ENCODE measurements at regions not wholly inside any gene's neighbourhood (a gene's known extent, or its start where the extent isn't known, plus 50 kb on each side); places are given as distances from the start of the nearest gene placed in this dataset.
A peak's percentile ranks its signal among the peaks of the same experiment; 100 is the strongest.

GRCh38 chr3:18237251-18238005 is 187.7 kb downstream of the SATB1 start:
- Histone ChIP-seq H3K27ac (ENCODE audit: low read length) (no peak overlapping the region), H3K9me3 (replicated peaks; ENCODE audit: control insufficient read depth, low read depth, low read length) (no peaks in the 10 kb centered on the region), H3K4me3 (ENCODE audit: low read length) (no peak overlapping the region), H3K27me3 (ENCODE audit: control insufficient read depth, insufficient read depth, low read length) (no peaks in the 10 kb centered on the region), H3K36me3 (ENCODE audit: control insufficient read depth, insufficient read depth, low read length) (no peaks in the 10 kb centered on the region), H3K4me1 (ENCODE audit: control insufficient read depth, insufficient read depth, low read length) (no peaks in the 10 kb centered on the region)
- 64% methylated on average over 3 of the region's 5 CpGs for WGBS (ENCODE audit: insufficient coverage)
- no peak for DNase-seq

GRCh38 chr3:18236726-18237125 is 188.4 kb downstream of the SATB1 start:
- Histone ChIP-seq H3K9me3 (replicated peaks; ENCODE audit: control insufficient read depth, low read depth, low read length) (no peaks in the 10 kb centered on the region), H3K27ac (ENCODE audit: low read length) (no peak overlapping the region), H3K36me3 (ENCODE audit: control insufficient read depth, insufficient read depth, low read length) (no peaks in the 10 kb centered on the region), H3K4me1 (ENCODE audit: control insufficient read depth, insufficient read depth, low read length) (no peaks in the 10 kb centered on the region), H3K27me3 (ENCODE audit: control insufficient read depth, insufficient read depth, low read length) (no peaks in the 10 kb centered on the region), H3K4me3 (ENCODE audit: low read length) (no peak overlapping the region)
- WGBS (ENCODE audit: insufficient coverage), result no CpG with 5 or more reads among the region's 2 CpGs
- no peak for DNase-seq

- no peaks in the 10 kb centered on the region for H3K27me3 ChIP-seq (ENCODE audit: control insufficient read depth, insufficient read depth, low read length)
- no peak for DNase-seq
- no peaks in the 10 kb centered on the region for H3K9me3 ChIP-seq (replicated peaks; ENCODE audit: control insufficient read depth, low read depth, low read length)
- H3K27ac ChIP-seq (ENCODE audit: low read length), result no peak overlapping the region
- WGBS (ENCODE audit: insufficient coverage), result 27% methylated on average over 2 of the region's 4 CpGs
- no peaks in the 10 kb centered on the region for H3K36me3 ChIP-seq (ENCODE audit: control insufficient read depth, insufficient read depth, low read length)
- no peak overlapping the region for H3K4me3 ChIP-seq (ENCODE audit: low read length)
- H3K4me1 ChIP-seq (ENCODE audit: control insufficient read depth, insufficient read depth, low read length), result no peaks in the 10 kb centered on the region
These were observed 190.3 kb downstream of the SATB1 start for GRCh38 chr3:18234717-18235335.

- no peaks in the 10 kb centered on the region for H3K36me3 ChIP-seq (ENCODE audit: control insufficient read depth, insufficient read depth, low read length)
- H3K9me3 ChIP-seq (replicated peaks; ENCODE audit: control insufficient read depth, low read depth, low read length), result no peaks in the 10 kb centered on the region
- no peak for DNase-seq
- WGBS (ENCODE audit: insufficient coverage), result 68% methylated on average over 5 of the region's 10 CpGs
- H3K4me1 ChIP-seq (ENCODE audit: control insufficient read depth, insufficient read depth, low read length), result no peaks in the 10 kb centered on the region
- H3K27ac ChIP-seq (ENCODE audit: low read length), result no peak overlapping the region
- no peak overlapping the region for H3K4me3 ChIP-seq (ENCODE audit: low read length)
- no peaks in the 10 kb centered on the region for H3K27me3 ChIP-seq (ENCODE audit: control insufficient read depth, insufficient read depth, low read length)
These were observed 191.0 kb downstream of the SATB1 start for GRCh38 chr3:18233987-18234716.

GRCh38 chr3:18232317-18232716 is 192.8 kb downstream of the SATB1 start:
- Histone ChIP-seq H3K27me3 (ENCODE audit: control insufficient read depth, insufficient read depth, low read length) (no peaks in the 10 kb centered on the region), H3K4me3 (ENCODE audit: low read length) (no peak overlapping the region), H3K4me1 (ENCODE audit: control insufficient read depth, insufficient read depth, low read length) (no peaks in the 10 kb centered on the region), H3K27ac (ENCODE audit: low read length) (no peak overlapping the region), H3K9me3 (replicated peaks; ENCODE audit: control insufficient read depth, low read depth, low read length) (no peaks in the 10 kb centered on the region), H3K36me3 (ENCODE audit: control insufficient read depth, insufficient read depth, low read length) (no peaks in the 10 kb centered on the region)
- no CpG with 5 or more reads among the region's 3 CpGs for WGBS (ENCODE audit: insufficient coverage)
- no peak for DNase-seq

GRCh38 chr3:18228060-18228459 is 197.1 kb downstream of the SATB1 start:
- no peaks in the 10 kb centered on the region for H3K4me1 ChIP-seq (ENCODE audit: control insufficient read depth, insufficient read depth, low read length)
- H3K36me3 ChIP-seq (ENCODE audit: control insufficient read depth, insufficient read depth, low read length), result no peaks in the 10 kb centered on the region
- no peak overlapping the region for H3K27ac ChIP-seq (ENCODE audit: low read length)
- WGBS (ENCODE audit: insufficient coverage), result 67% methylated on average over 1 of the region's 1 CpG
- no peaks in the 10 kb centered on the region for H3K9me3 ChIP-seq (replicated peaks; ENCODE audit: control insufficient read depth, low read depth, low read length)
- no peak overlapping the region for H3K4me3 ChIP-seq (ENCODE audit: low read length)
- no peak for DNase-seq
- no peaks in the 10 kb centered on the region for H3K27me3 ChIP-seq (ENCODE audit: control insufficient read depth, insufficient read depth, low read length)

- Histone ChIP-seq H3K9me3 (replicated peaks; ENCODE audit: control insufficient read depth, low read depth, low read length) (no peaks in the 10 kb centered on the region), H3K36me3 (ENCODE audit: control insufficient read depth, insufficient read depth, low read length) (no peaks in the 10 kb centered on the region), H3K27me3 (ENCODE audit: control insufficient read depth, insufficient read depth, low read length) (no peaks in the 10 kb centered on the region), H3K4me1 (ENCODE audit: control insufficient read depth, insufficient read depth, low read length) (peaks cover 2% of the 10 kb centered on the region), H3K4me3 (ENCODE audit: low read length) (no peak overlapping the region), H3K27ac (ENCODE audit: low read length) (no peak overlapping the region)
- DNase-seq, result no peak
- WGBS (ENCODE audit: insufficient coverage), result no CpG with 5 or more reads among the region's 3 CpGs
These were observed 199.4 kb downstream of the SATB1 start for GRCh38 chr3:18225709-18226108.

GRCh38 chr3:18224426-18224825 is 200.7 kb downstream of the SATB1 start:
- no peak for DNase-seq
- Histone ChIP-seq H3K36me3 (ENCODE audit: control insufficient read depth, insufficient read depth, low read length) (no peaks in the 10 kb centered on the region), H3K4me3 (ENCODE audit: low read length) (no peak overlapping the region), H3K27me3 (ENCODE audit: control insufficient read depth, insufficient read depth, low read length) (no peaks in the 10 kb centered on the region), H3K4me1 (ENCODE audit: control insufficient read depth, insufficient read depth, low read length) (peaks cover 2% of the 10 kb centered on the region), H3K9me3 (replicated peaks; ENCODE audit: control insufficient read depth, low read depth, low read length) (no peaks in the 10 kb centered on the region), H3K27ac (ENCODE audit: low read length) (no peak overlapping the region)
- WGBS (ENCODE audit: insufficient coverage), result 63% methylated on average over 2 of the region's 2 CpGs

- H3K36me3 ChIP-seq (ENCODE audit: control insufficient read depth, insufficient read depth, low read length), result no peaks in the 10 kb centered on the region
- no peaks in the 10 kb centered on the region for H3K9me3 ChIP-seq (replicated peaks; ENCODE audit: control insufficient read depth, low read depth, low read length)
- H3K27me3 ChIP-seq (ENCODE audit: control insufficient read depth, insufficient read depth, low read length), result no peaks in the 10 kb centered on the region
- H3K27ac ChIP-seq (ENCODE audit: low read length), result no peak overlapping the region
- DNase-seq, result no peak
- H3K4me3 ChIP-seq (ENCODE audit: low read length), result no peak overlapping the region
- peaks cover 2% of the 10 kb centered on the region for H3K4me1 ChIP-seq (ENCODE audit: control insufficient read depth, insufficient read depth, low read length)
- no CpG with 5 or more reads among the region's 6 CpGs for WGBS (ENCODE audit: insufficient coverage)
These were observed 201.2 kb downstream of the SATB1 start for GRCh38 chr3:18223974-18224373.

- H3K36me3 ChIP-seq (ENCODE audit: control insufficient read depth, insufficient read depth, low read length), result no peaks in the 10 kb centered on the region
- peaks cover 2% of the 10 kb centered on the region for H3K4me1 ChIP-seq (ENCODE audit: control insufficient read depth, insufficient read depth, low read length)
- H3K4me3 ChIP-seq (ENCODE audit: low read length), result no peak overlapping the region
- no peaks in the 10 kb centered on the region for H3K27me3 ChIP-seq (ENCODE audit: control insufficient read depth, insufficient read depth, low read length)
- H3K9me3 ChIP-seq (replicated peaks; ENCODE audit: control insufficient read depth, low read depth, low read length), result no peaks in the 10 kb centered on the region
- WGBS (ENCODE audit: insufficient coverage), result no CpG with 5 or more reads among the region's 2 CpGs
- H3K27ac ChIP-seq (ENCODE audit: low read length), result no peak overlapping the region
- DNase-seq, result peak; percentile 37
These were observed 201.6 kb downstream of the SATB1 start for GRCh38 chr3:18223571-18223970.

Data from muscle of leg (tissue), 3 donors.